HEK293T (cell line): ENCODE measurements at regions not wholly inside any gene's neighbourhood (a gene's known extent, or its start where the extent isn't known, plus 50 kb on each side); places are given as distances from the start of the nearest gene placed in this dataset.

Experiments used
- ARNT ChIP-seq: fragments of 450-650 bp; IDR thresholded peaks from 2 replicates; pipeline ENCODE4 v1.6.1; 2017; ENCODE audit warnings: mild to moderate bottlenecking
- BHLHE40 ChIP-seq: fragments of 450-650 bp; IDR thresholded peaks from 2 replicates; pipeline ENCODE4 v1.6.1; 2016; ENCODE audit warnings: mild to moderate bottlenecking, moderate library complexity, borderline replicate concordance
- ELF4 ChIP-seq: fragments of 450-650 bp; IDR thresholded peaks from 2 replicates; pipeline ENCODE4 v1.6.1; 2017; ENCODE audit warnings: antibody characterized with exemption
- FOXK2 ChIP-seq: fragments of 450-650 bp; IDR thresholded peaks from 2 replicates; pipeline ENCODE4 v1.6.1; 2016; ENCODE audit warnings: mild to moderate bottlenecking
- FOXM1 ChIP-seq: fragments of 450-650 bp; IDR thresholded peaks from 2 replicates; pipeline ENCODE4 v1.6.1; 2017; ENCODE audit warnings: mild to moderate bottlenecking, borderline replicate concordance
- LEF1 ChIP-seq: fragments of 450-650 bp; IDR thresholded peaks from 2 replicates; pipeline ENCODE4 v1.6.1; 2017; ENCODE audit warnings: mild to moderate bottlenecking, borderline replicate concordance
- NFRKB ChIP-seq: fragments of 450-650 bp; IDR thresholded peaks from 2 replicates; pipeline ENCODE4 v1.6.1; 2016; ENCODE audit warnings: mild to moderate bottlenecking, moderate library complexity
- PKNOX1 ChIP-seq: fragments of 450-650 bp; IDR thresholded peaks from 2 replicates; pipeline ENCODE4 v1.6.1; 2016
- SP1 ChIP-seq: fragments of 450-650 bp; IDR thresholded peaks from 2 replicates; pipeline ENCODE4 v1.6.1; 2017
- SUZ12 ChIP-seq: fragments of 450-650 bp; IDR thresholded peaks from 2 replicates; pipeline ENCODE4 v1.6.1; 2016; ENCODE audit warnings: mild to moderate bottlenecking

GRCh38 chr21:16137106-16137505 lies 407.3 kb downstream of the USP25 start:
- no peak for TF ChIP-seq NFRKB
- TF ChIP-seq BHLHE40: no peak
- no peak for TF ChIP-seq SUZ12
- no peak for TF ChIP-seq FOXK2
- no peak for TF ChIP-seq ELF4
- TF ChIP-seq FOXM1: no peak
- no peak for TF ChIP-seq PKNOX1
- no peak for TF ChIP-seq SP1
- no peak for TF ChIP-seq LEF1
- no peak for TF ChIP-seq ARNT
